ENCODE measurements at regions not wholly inside any gene's neighbourhood (a gene's known extent, or its start where the extent isn't known, plus 50 kb on each side); places are given as distances from the start of the nearest gene placed in this dataset.
"Not testable (repeated sequence)": the region's sequence is repeated elsewhere in the genome, so short reads cannot be mapped to it uniquely, and the experiment has no call there.

- no peak for DNase-seq (ENCODE audit: low spot score)
Measured at GRCh38 chrX:148268673-148269072, 231.7 kb upstream of the AFF2 start.

GRCh38 chrX:148269513-148269912 lies 230.9 kb upstream of the AFF2 start:
- no peak for DNase-seq (ENCODE audit: low spot score)

GRCh38 chrX:148270499-148270898 lies 229.9 kb upstream of the AFF2 start:
- DNase-seq (ENCODE audit: low spot score) = no peak

GRCh38 chrX:148271263-148271662 lies 229.2 kb upstream of the AFF2 start:
- DNase-seq (ENCODE audit: low spot score) = no peak

GRCh38 chrX:148281920-148282319 lies 218.5 kb upstream of the AFF2 start:
- no peak for DNase-seq (ENCODE audit: low spot score)

GRCh38 chrX:148282504-148282903 lies 217.9 kb upstream of the AFF2 start:
- no peak for DNase-seq (ENCODE audit: low spot score)

GRCh38 chrX:148284056-148284455 lies 216.4 kb upstream of the AFF2 start:
- no peak for DNase-seq (ENCODE audit: low spot score)

GRCh38 chrX:148284821-148285220 lies 215.6 kb upstream of the AFF2 start:
- no peak for DNase-seq (ENCODE audit: low spot score)

GRCh38 chrX:148288451-148288850 lies 212.0 kb upstream of the AFF2 start:
- no peak for DNase-seq (ENCODE audit: low spot score)

- DNase-seq (ENCODE audit: low spot score) = no peak
Measured at GRCh38 chrX:148290041-148290440, 210.4 kb upstream of the AFF2 start.

GRCh38 chrX:148290931-148291330 lies 209.5 kb upstream of the AFF2 start:
- no peak for DNase-seq (ENCODE audit: low spot score)

- DNase-seq (ENCODE audit: low spot score) = no peak
Measured at GRCh38 chrX:148298737-148299136, 201.7 kb upstream of the AFF2 start.

GRCh38 chrX:148305214-148305613 lies 195.2 kb upstream of the AFF2 start:
- not testable (repeated sequence) for DNase-seq (ENCODE audit: low spot score)

- no peak for DNase-seq (ENCODE audit: low spot score)
Measured at GRCh38 chrX:148309413-148309812, 191.0 kb upstream of the AFF2 start.

- no peak for DNase-seq (ENCODE audit: low spot score)
Measured at GRCh38 chrX:148310426-148311165, 189.8 kb upstream of the AFF2 start.

- DNase-seq (ENCODE audit: low spot score) = no peak
Measured at GRCh38 chrX:148311544-148311943, 188.9 kb upstream of the AFF2 start.

- no peak for DNase-seq (ENCODE audit: low spot score)
Measured at GRCh38 chrX:148314876-148315275, 185.5 kb upstream of the AFF2 start.

- DNase-seq (ENCODE audit: low spot score) = no peak
Measured at GRCh38 chrX:148316446-148316845, 184.0 kb upstream of the AFF2 start.

- no peak for DNase-seq (ENCODE audit: low spot score)
Measured at GRCh38 chrX:148322906-148323305, 177.5 kb upstream of the AFF2 start.

- DNase-seq (ENCODE audit: low spot score) = no peak
Measured at GRCh38 chrX:148333989-148334388, 166.4 kb upstream of the AFF2 start.

GRCh38 chrX:148337873-148338272 lies 162.5 kb upstream of the AFF2 start:
- DNase-seq (ENCODE audit: low spot score) = no peak

GRCh38 chrX:148354916-148355315 lies 145.5 kb upstream of the AFF2 start:
- DNase-seq (ENCODE audit: low spot score) = no peak

GRCh38 chrX:148361641-148362040 lies 138.8 kb upstream of the AFF2 start:
- no peak for DNase-seq (ENCODE audit: low spot score)

- DNase-seq (ENCODE audit: low spot score) = no peak
Measured at GRCh38 chrX:148363471-148364235, 136.8 kb upstream of the AFF2 start.
